ENCODE measurements at regions not wholly inside any gene's neighbourhood (a gene's known extent, or its start where the extent isn't known, plus 50 kb on each side); places are given as distances from the start of the nearest gene placed in this dataset.

- CTCF ChIA-PET: no interaction called here
- Mint-ChIP-seq H3K27ac (no peak overlapping the region), H3K9me3 (no peaks in the 10 kb centered on the region), H3K27me3 (no peaks in the 10 kb centered on the region), H3K4me3 (no peak overlapping the region), H3K4me1 (no peaks in the 10 kb centered on the region), H3K36me3 (ENCODE audit: low read depth) (no peaks in the 10 kb centered on the region)
- POLR2A ChIA-PET: no interaction called here
- no peak for DNase-seq
Measured at GRCh38 chr22:48427731-48428211, 1399.9 kb downstream of the BRD1 start.

DNA sequence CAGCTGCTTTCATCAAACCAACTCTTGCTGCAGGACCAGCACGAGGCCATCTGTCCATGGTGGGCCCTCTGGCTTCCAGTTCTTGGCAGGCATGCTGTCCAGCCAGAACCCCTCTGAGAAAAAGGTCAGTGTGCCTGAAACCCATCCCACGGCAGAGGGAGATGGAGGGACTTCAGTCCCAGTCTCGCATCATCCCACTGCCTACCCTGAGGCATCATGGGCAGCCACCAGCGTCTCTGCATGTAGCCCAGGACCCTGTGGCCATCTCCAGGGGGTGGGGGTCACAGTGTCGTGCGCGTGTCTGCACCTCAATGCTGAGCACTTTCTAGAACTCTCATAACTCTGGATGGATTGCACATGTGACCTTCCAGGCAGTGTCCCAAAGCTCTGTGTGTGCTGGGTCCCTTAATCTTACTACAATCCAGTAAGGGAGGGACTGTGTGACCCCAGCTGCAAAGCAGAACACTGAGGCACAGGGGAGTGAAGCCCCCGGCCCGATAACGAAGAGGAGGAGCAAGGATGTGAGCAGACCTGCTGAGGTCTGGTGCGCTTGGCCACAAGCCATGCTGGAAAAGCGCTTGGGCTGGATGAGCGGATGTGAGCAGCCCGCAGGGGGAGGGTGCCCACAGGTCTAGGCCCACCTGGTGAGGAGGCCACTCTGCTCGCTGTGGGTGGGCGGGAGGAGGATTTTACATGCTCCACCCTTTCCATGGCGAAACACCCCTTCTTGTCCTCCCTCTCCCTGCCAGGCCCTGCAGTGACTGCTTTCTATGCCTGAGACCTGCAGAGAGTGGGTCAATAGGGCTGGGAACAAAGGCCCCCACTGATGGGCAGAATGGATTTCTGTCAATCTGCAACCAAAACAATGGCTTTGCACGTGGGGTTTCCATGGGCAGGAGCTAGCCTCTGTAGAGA lies 1401.0 kb downstream of the BRD1 start:
- Mint-ChIP-seq H3K27me3 (no peaks in the 10 kb centered on the region), H3K36me3 (ENCODE audit: low read depth) (no peaks in the 10 kb centered on the region), H3K9me3 (no peaks in the 10 kb centered on the region), H3K4me3 (no peak overlapping the region), H3K27ac (no peak overlapping the region), H3K4me1 (no peaks in the 10 kb centered on the region)
- POLR2A ChIA-PET: no interaction called here
- CTCF ChIA-PET: no interaction called here
- DNase-seq: no peak

DNA sequence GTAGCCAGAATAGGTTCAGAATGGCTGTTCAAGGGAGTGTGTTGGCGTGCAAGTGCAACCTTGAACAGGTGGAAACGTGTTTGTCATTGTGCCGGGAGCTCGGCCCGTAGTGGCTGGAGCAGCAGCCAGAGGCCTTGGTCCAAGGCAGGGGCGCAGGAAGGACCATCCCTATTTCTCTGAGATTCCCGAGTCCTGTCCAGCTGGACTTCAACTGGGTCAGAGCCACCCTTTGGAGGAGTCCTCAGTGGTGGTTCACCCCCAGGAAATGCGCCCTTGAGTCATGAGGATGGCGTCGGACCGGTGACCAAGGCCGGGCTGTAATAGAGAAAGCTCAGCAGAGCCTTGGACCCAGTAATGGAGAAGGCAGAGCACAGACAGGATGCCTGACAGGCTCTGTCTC lies 1402.0 kb downstream of the BRD1 start:
- Mint-ChIP-seq H3K9me3 (no peaks in the 10 kb centered on the region), H3K27ac (no peak overlapping the region), H3K4me1 (no peaks in the 10 kb centered on the region), H3K4me3 (no peak overlapping the region), H3K27me3 (no peaks in the 10 kb centered on the region), H3K36me3 (ENCODE audit: low read depth) (no peaks in the 10 kb centered on the region)
- no peak for DNase-seq
- CTCF ChIA-PET: no interaction called here
- POLR2A ChIA-PET: no interaction called here

DNA sequence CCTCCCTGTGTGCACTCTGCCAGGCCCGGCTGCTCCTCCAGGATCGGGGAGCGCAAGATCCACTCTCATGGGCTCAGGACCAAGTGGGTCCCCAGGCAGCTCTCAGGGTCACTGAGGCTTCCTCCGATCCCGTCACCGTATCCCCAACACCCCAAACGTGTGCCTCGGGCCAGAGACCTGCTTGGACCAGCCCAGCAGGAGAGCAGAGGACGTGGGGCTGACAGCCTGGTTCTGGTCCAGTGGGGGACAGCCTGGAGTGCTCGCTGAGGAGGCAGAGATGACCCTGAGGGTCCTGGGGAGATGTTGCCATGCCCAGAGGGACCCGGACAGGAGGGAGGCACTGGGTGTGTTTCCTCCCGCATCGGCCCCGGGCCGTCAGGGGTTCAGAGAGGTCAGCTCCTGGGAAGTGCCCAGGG lies 1402.6 kb downstream of the BRD1 start:
- Mint-ChIP-seq H3K27me3 (no peaks in the 10 kb centered on the region), H3K4me3 (no peak overlapping the region), H3K9me3 (no peaks in the 10 kb centered on the region), H3K4me1 (no peaks in the 10 kb centered on the region), H3K27ac (no peak overlapping the region), H3K36me3 (ENCODE audit: low read depth) (no peaks in the 10 kb centered on the region)
- ChIA-PET CTCF (no interaction called here), POLR2A (no interaction called here)
- no peak for DNase-seq

- Mint-ChIP-seq H3K4me3 (no peak overlapping the region), H3K27ac (no peak overlapping the region), H3K9me3 (no peaks in the 10 kb centered on the region), H3K4me1 (no peaks in the 10 kb centered on the region), H3K27me3 (no peaks in the 10 kb centered on the region), H3K36me3 (ENCODE audit: low read depth) (no peaks in the 10 kb centered on the region)
- CTCF ChIA-PET: no interaction called here
- no peak for DNase-seq
- POLR2A ChIA-PET: no interaction called here
Measured at GRCh38 chr22:48424661-48425060, 1403.0 kb downstream of the BRD1 start.

DNA sequence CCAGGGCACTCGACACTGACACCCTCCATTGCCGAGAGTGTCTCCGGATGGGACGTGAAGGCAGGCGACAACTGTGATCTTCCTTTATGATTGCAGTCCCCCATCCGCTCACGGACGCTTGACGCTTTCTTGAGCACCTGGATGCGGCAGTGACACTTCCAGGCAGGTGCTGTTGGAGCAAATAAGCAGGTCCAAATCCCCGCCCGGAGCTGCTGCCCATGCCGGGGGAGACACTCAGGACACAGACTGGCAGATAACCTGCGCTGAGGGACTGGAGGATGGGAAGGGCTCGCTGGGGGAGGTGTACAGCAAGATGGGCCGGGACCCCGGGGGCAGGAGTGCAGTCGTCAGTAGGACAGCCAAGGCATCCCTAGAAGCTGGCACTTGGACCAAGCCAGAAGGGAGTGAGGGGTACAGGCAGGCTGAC lies 1403.5 kb downstream of the BRD1 start:
- DNase-seq: no peak
- Mint-ChIP-seq H3K27ac (no peak overlapping the region), H3K9me3 (no peaks in the 10 kb centered on the region), H3K4me3 (no peak overlapping the region), H3K4me1 (no peaks in the 10 kb centered on the region), H3K36me3 (ENCODE audit: low read depth) (no peaks in the 10 kb centered on the region), H3K27me3 (no peaks in the 10 kb centered on the region)
- POLR2A ChIA-PET: no interaction called here
- CTCF ChIA-PET: no interaction called here

DNA sequence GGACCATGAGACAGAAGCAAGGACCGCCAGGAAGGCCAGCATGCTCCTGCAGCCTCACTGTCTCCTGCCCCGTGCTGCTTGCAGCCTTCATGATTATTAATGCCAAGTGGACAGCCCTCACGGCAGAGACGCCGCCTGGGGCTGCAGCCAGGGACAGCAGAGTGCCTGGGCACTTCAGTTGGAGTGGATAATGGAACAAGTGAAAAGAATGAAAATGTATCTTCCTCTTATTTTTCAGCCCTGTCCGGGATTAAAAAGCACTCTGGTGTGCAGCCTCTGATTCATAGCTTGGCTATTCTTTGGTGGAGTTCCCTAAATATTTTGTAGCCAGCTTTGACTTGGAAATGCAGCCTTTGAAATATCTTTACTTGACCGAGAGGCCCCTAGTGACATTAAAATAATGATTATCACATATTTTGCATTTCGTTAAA lies 1404.2 kb downstream of the BRD1 start:
- ChIA-PET POLR2A (no interaction called here), CTCF (no interaction called here)
- Mint-ChIP-seq H3K27ac (no peak overlapping the region), H3K36me3 (ENCODE audit: low read depth) (no peaks in the 10 kb centered on the region), H3K9me3 (no peaks in the 10 kb centered on the region), H3K4me3 (no peak overlapping the region), H3K4me1 (no peaks in the 10 kb centered on the region), H3K27me3 (no peaks in the 10 kb centered on the region)
- DNase-seq: no peak

- CTCF ChIA-PET: no interaction called here
Measured at GRCh38 chr22:48422900-48423480, 1404.7 kb downstream of the BRD1 start.

DNA sequence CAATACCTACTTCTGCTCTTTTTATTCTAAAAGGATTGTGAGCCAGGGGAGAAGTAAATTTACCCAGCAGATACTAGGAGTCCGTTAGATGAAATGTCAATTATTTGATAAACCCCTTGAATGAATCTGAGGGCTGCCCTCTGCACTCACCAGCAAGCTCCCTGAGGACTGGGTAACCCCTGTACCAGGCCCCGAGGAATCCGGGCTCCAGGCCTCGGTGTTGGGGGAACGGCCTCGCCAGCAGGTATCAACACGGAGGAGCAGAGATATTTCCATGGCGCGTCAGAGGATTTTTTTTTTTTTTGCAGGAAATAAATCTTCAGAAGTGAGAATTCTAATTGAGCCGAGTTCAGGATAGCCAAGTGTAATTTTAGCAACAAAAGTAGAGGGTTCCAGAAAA lies 1408.8 kb downstream of the BRD1 start:
- Mint-ChIP-seq H3K27ac (no peak overlapping the region), H3K9me3 (no peaks in the 10 kb centered on the region), H3K27me3 (no peaks in the 10 kb centered on the region), H3K4me1 (no peaks in the 10 kb centered on the region), H3K36me3 (ENCODE audit: low read depth) (no peaks in the 10 kb centered on the region), H3K4me3 (no peak overlapping the region)
- ChIA-PET POLR2A (no interaction called here), CTCF (no interaction called here)
- DNase-seq: no peak

More at GRCh38 chr22:48422900-48423480, 1404.7 kb downstream of the BRD1 start:
- no peaks in the 10 kb centered on the region for H3K4me1 Mint-ChIP-seq
- no peak overlapping the region for H3K4me3 Mint-ChIP-seq
- POLR2A ChIA-PET: no interaction called here
- DNase-seq: no peak
- H3K27me3 Mint-ChIP-seq: no peaks in the 10 kb centered on the region
- H3K36me3 Mint-ChIP-seq (ENCODE audit: low read depth): no peaks in the 10 kb centered on the region
- no peak overlapping the region for H3K27ac Mint-ChIP-seq
- H3K9me3 Mint-ChIP-seq: no peaks in the 10 kb centered on the region

GRCh38 chr22:48417225-48418070 lies 1410.2 kb downstream of the BRD1 start:
- Mint-ChIP-seq H3K9me3 (no peaks in the 10 kb centered on the region), H3K4me1 (no peaks in the 10 kb centered on the region), H3K36me3 (ENCODE audit: low read depth) (no peaks in the 10 kb centered on the region), H3K27me3 (no peaks in the 10 kb centered on the region), H3K4me3 (no peak overlapping the region), H3K27ac (no peak overlapping the region)
- POLR2A ChIA-PET: no interaction called here
- CTCF ChIA-PET: no interaction called here
- no peak for DNase-seq

- ChIA-PET POLR2A (no interaction called here), CTCF (no interaction called here)
- Mint-ChIP-seq H3K4me1 (no peaks in the 10 kb centered on the region), H3K27me3 (no peaks in the 10 kb centered on the region), H3K36me3 (ENCODE audit: low read depth) (no peaks in the 10 kb centered on the region), H3K27ac (no peak overlapping the region), H3K4me3 (no peak overlapping the region), H3K9me3 (no peaks in the 10 kb centered on the region)
- no peak for DNase-seq
Measured at GRCh38 chr22:48416396-48417224, 1411.1 kb downstream of the BRD1 start.

DNA sequence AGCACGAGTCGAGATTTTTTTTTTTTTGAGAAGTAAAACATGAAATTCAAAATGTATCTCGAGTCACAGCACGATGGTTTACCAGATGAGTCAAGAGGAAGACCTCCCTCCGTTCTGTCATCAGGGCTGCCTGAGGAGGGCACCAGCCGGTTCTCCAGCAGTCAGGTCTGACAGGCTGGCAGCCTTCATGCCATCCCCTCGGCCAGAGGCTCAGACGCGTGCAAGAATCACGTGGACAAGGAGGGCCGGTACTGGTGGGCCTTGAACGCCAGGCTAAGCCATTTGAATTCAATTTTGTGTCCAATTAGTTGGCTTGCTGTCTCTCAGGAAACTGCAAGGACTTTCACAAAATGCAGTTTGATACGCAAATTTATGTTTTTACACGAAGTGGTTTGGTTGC lies 1412.2 kb downstream of the BRD1 start:
- Mint-ChIP-seq H3K9me3 (no peaks in the 10 kb centered on the region), H3K27me3 (no peaks in the 10 kb centered on the region), H3K36me3 (ENCODE audit: low read depth) (no peaks in the 10 kb centered on the region), H3K27ac (no peak overlapping the region), H3K4me3 (no peak overlapping the region), H3K4me1 (no peaks in the 10 kb centered on the region)
- ChIA-PET POLR2A (no interaction called here), CTCF (no interaction called here)
- no peak for DNase-seq

DNA sequence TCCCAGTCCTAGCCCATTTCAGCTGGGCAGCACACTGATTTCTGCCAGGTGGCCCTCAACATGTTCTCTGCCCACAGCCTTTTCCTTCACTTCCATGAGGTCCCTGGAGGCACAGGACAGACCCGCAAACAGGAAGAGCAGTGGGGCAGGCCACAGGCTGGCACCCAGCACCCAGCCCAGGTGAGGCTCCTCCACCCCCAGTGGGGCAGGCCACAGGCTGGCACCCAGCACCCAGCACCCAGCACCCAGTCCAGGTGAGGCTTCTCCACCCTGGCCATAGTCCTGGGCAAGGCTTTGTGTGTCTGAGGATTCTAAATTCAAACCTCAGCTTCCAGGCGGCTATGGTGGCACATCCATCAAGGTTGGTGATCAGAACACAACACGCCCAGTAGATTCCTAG lies 1413.0 kb downstream of the BRD1 start:
- CTCF ChIA-PET: no interaction called here

More for the DNA sequence above, 1413.0 kb downstream of the BRD1 start:
- no peaks in the 10 kb centered on the region for H3K36me3 Mint-ChIP-seq (ENCODE audit: low read depth)
- H3K27me3 Mint-ChIP-seq: no peaks in the 10 kb centered on the region
- H3K9me3 Mint-ChIP-seq: no peaks in the 10 kb centered on the region
- H3K27ac Mint-ChIP-seq: no peak overlapping the region
- no peak overlapping the region for H3K4me3 Mint-ChIP-seq
- H3K4me1 Mint-ChIP-seq: no peaks in the 10 kb centered on the region
- POLR2A ChIA-PET: no interaction called here
- DNase-seq: no peak

All from activated CD4-positive, alpha-beta T cell treated with anti-CD3 and anti-CD28 coated beads, Interleukin-2, amount 10 ng/mL, durations not matched to agents 7 days and 5 days (primary cell).